Ramos (cell line): ENCODE measurements at regions not wholly inside any gene's neighbourhood (a gene's known extent, or its start where the extent isn't known, plus 50 kb on each side); places are given as distances from the start of the nearest gene placed in this dataset.
"Not testable (repeated sequence)": the region's sequence is repeated elsewhere in the genome, so short reads cannot be mapped to it uniquely, and the experiment has no call there.

ENCODE experiments used
- in situ Hi-C: fragments of 300-500 bp; cut with MboI; formaldehyde crosslinking; loops from one replicate; pipeline ENCODE4 v1.14.3; 2022; ENCODE audit warnings: low sequenced_read_pairs; ENCODE audit not compliant: unreplicated experiment

GRCh38 chr12:92987362-92987761 is 58.3 kb upstream of the EEA1 start:
- in situ Hi-C loops = loop anchor here (10.0 kb wide), 1 partner anchor 407 kb away; no protein-coding TSS in a partner anchor

GRCh38 chr12:92987846-92988621 is 58.9 kb upstream of the EEA1 start:
- in situ Hi-C loops = loop anchor here (10.0 kb wide), 1 partner anchor 407 kb away; no protein-coding TSS in a partner anchor

GRCh38 chr12:92988622-92989130 is 59.6 kb upstream of the EEA1 start:
- in situ Hi-C loops = loop anchor here (10.0 kb wide), 1 partner anchor 406 kb away; no protein-coding TSS in a partner anchor

- in situ Hi-C loops = loop anchor here (10.0 kb wide), 2 partner anchors 405 to 1115 kb away; no protein-coding TSS in a partner anchor
Measured at GRCh38 chr12:92989715-92990484, 60.8 kb upstream of the EEA1 start.

GRCh38 chr12:92991134-92991533 is 62.0 kb upstream of the EEA1 start:
- in situ Hi-C loops = loop anchor here (10.0 kb wide), 1 partner anchor 1114 kb away; no protein-coding TSS in a partner anchor

- in situ Hi-C loops = loop anchor here (10.0 kb wide), 1 partner anchor 1113 kb away; no protein-coding TSS in a partner anchor
Measured at GRCh38 chr12:92992041-92992440, 62.9 kb upstream of the EEA1 start.

- in situ Hi-C loops = loop anchor here (10.0 kb wide), 1 partner anchor 1112 kb away; no protein-coding TSS in a partner anchor
Measured at GRCh38 chr12:92993259-92993658, 64.2 kb upstream of the EEA1 start.

GRCh38 chr12:92995258-92995903 is 66.3 kb upstream of the EEA1 start:
- in situ Hi-C loops = loop anchor here (10.0 kb wide), 1 partner anchor 1109 kb away; no protein-coding TSS in a partner anchor

- in situ Hi-C loops = no loop called here
Measured at GRCh38 chr12:93000026-93000425, 70.9 kb upstream of the EEA1 start.

GRCh38 chr12:93001407-93001806 is 72.3 kb upstream of the EEA1 start:
- in situ Hi-C loops = no loop called here

- in situ Hi-C loops = no loop called here
Measured at GRCh38 chr12:93002293-93003054, 73.4 kb upstream of the EEA1 start.

- in situ Hi-C loops = no loop called here
Measured at GRCh38 chr12:93003531-93004239, 74.6 kb upstream of the EEA1 start.

- in situ Hi-C loops = no loop called here
Measured at GRCh38 chr12:93005928-93006392, 76.9 kb upstream of the EEA1 start.

GRCh38 chr12:93006471-93007208 is 77.5 kb upstream of the EEA1 start:
- in situ Hi-C loops = no loop called here

- in situ Hi-C loops = no loop called here
Measured at GRCh38 chr12:93007544-93007943, 78.4 kb upstream of the EEA1 start.

- in situ Hi-C loops = no loop called here
Measured at GRCh38 chr12:93008044-93008778, 79.1 kb upstream of the EEA1 start.

GRCh38 chr12:93008880-93009279 is 79.8 kb upstream of the EEA1 start:
- in situ Hi-C loops = not testable (repeated sequence)
